Brain microvascular endothelial cell (primary cell): ENCODE measurements at regions not wholly inside any gene's neighbourhood (a gene's known extent, or its start where the extent isn't known, plus 50 kb on each side); places are given as distances from the start of the nearest gene placed in this dataset.

Source experiments
- DNase-seq: peaks from one replicate; pipeline ENCODE4 v3.0.0-alpha.2; 2020
- H3K27ac ChIP-seq: fragments of 250-450 bp; sonication (Bioruptor Pico); 2 replicates; pipeline ENCODE4 v1.5.1; 2020; ENCODE audit warnings: mild to moderate bottlenecking, moderate library complexity
- H3K27me3 ChIP-seq: fragments of 250-450 bp; sonication (Bioruptor Pico); replicated peaks from 2 replicates; pipeline ENCODE4 v1.5.1; 2020; ENCODE audit warnings: mild to moderate bottlenecking
- H3K36me3 ChIP-seq: fragments of 250-450 bp; sonication (Bioruptor Pico); replicated peaks from 2 replicates; pipeline ENCODE4 v1.5.1; 2020; ENCODE audit warnings: mild to moderate bottlenecking
- H3K4me3 ChIP-seq: 2 replicates; pipeline ENCODE4 v1.5.1; 2011; ENCODE audit warnings: low read depth, mild to moderate bottlenecking, control low read depth, low read length, moderate library complexity
- CTCF ChIP-seq: IDR thresholded peaks from 2 replicates; pipeline ENCODE4 v1.5.1; 2011; ENCODE audit warnings: low read depth, mild to moderate bottlenecking, moderate library complexity, low read length, control low read depth, inconsistent platforms; ENCODE audit errors: missing control alignments
- in situ Hi-C: cut with HindIII; loops from 2 replicates; pipeline ENCODE4 v1.10.0; 2017; ENCODE audit warnings: low sequenced_read_pairs, low pct_ligation_motif_present

- in situ Hi-C loops = no loop called here
- H3K36me3 ChIP-seq = no peaks in the 10 kb centered on the region
- H3K27me3 ChIP-seq = no peaks in the 10 kb centered on the region
- H3K27ac ChIP-seq = no peak overlapping the region
- no peak for TF ChIP-seq CTCF
- no peak overlapping the region for H3K4me3 ChIP-seq
- no peak for DNase-seq
Observed at GRCh38 chr16:35714665-35715064, 2255.3 kb downstream of the TP53TG3F start.

- no peak for TF ChIP-seq CTCF
- in situ Hi-C loops = no loop called here
- DNase-seq = no peak
- Histone ChIP-seq H3K27me3 (no peaks in the 10 kb centered on the region), H3K4me3 (no peak overlapping the region), H3K36me3 (no peaks in the 10 kb centered on the region), H3K27ac (no peak overlapping the region)
Observed at GRCh38 chr16:35724551-35724950, 2265.1 kb downstream of the TP53TG3F start.

GRCh38 chr16:35725949-35726348 is 2266.5 kb downstream of the TP53TG3F start:
- no peaks in the 10 kb centered on the region for H3K27me3 ChIP-seq
- no peak overlapping the region for H3K27ac ChIP-seq
- no peak overlapping the region for H3K4me3 ChIP-seq
- in situ Hi-C loops = no loop called here
- no peak for DNase-seq
- no peaks in the 10 kb centered on the region for H3K36me3 ChIP-seq
- TF ChIP-seq CTCF = no peak

- Histone ChIP-seq H3K4me3 (no peak overlapping the region), H3K27me3 (no peaks in the 10 kb centered on the region), H3K27ac (no peak overlapping the region), H3K36me3 (no peaks in the 10 kb centered on the region)
- DNase-seq = no peak
- in situ Hi-C loops = no loop called here
- TF ChIP-seq CTCF = no peak
Observed at GRCh38 chr16:35730251-35730650, 2270.8 kb downstream of the TP53TG3F start.

- H3K4me3 ChIP-seq = no peak overlapping the region
- no peak for TF ChIP-seq CTCF
- H3K27ac ChIP-seq = no peak overlapping the region
- H3K36me3 ChIP-seq = no peaks in the 10 kb centered on the region
- in situ Hi-C loops = no loop called here
- H3K27me3 ChIP-seq = no peaks in the 10 kb centered on the region
- DNase-seq = no peak
Observed at GRCh38 chr16:35731341-35732040, 2272.1 kb downstream of the TP53TG3F start.

- Histone ChIP-seq H3K36me3 (no peaks in the 10 kb centered on the region), H3K27me3 (no peaks in the 10 kb centered on the region), H3K4me3 (no peak overlapping the region), H3K27ac (no peak overlapping the region)
- no peak for DNase-seq
- TF ChIP-seq CTCF = no peak
- in situ Hi-C loops = no loop called here
Observed at GRCh38 chr16:35732046-35732810, 2272.8 kb downstream of the TP53TG3F start.
